Thyroid gland (tissue), 4 donors: ENCODE measurements at regions not wholly inside any gene's neighbourhood (a gene's known extent, or its start where the extent isn't known, plus 50 kb on each side); places are given as distances from the start of the nearest gene placed in this dataset.

Source experiments
- DNase-seq, 2 donors: peaks; one replicate each; pipeline ENCODE4 v3.0.0-alpha.2; 2019
- H3K27ac ChIP-seq, 3 donors: fragments of 200-600 bp; sonication (generic); 1 replicate in 2 of 3; 2 replicates in 1 of 3; pipeline ENCODE4 v1.5.1; 2016 to 2019; ENCODE audit warnings: mild to moderate bottlenecking in 1 of 3, moderate library complexity in 1 of 3
- H3K27me3 ChIP-seq: fragments of 200-600 bp; sonication (generic); one replicate; pipeline ENCODE4 v1.5.1; 2019
- H3K36me3 ChIP-seq, 2 donors: fragments of 200-600 bp; sonication (generic); one replicate each; pipeline ENCODE4 v1.5.1; 2016 to 2019
- H3K4me1 ChIP-seq, 2 donors: fragments of 200-600 bp; sonication (generic); one replicate each; pipeline ENCODE4 v1.5.1; 2017 to 2019
- H3K4me3 ChIP-seq, 3 donors: fragments of 200-600 bp; sonication (generic); replicated peaks in 1 of 3; 1 replicate in 2 of 3; 2 replicates in 1 of 3; pipeline ENCODE4 v1.5.1; 2016; ENCODE audit warnings: mild to moderate bottlenecking in 1 of 3
- H3K9me3 ChIP-seq: fragments of 200-600 bp; sonication (generic); one replicate; pipeline ENCODE4 v1.5.1; 2017
- POLR2A ChIP-seq, 2 donors: fragments of 450-650 bp; IDR thresholded peaks; one replicate each; pipeline ENCODE4 v1.6.1; 2017; ENCODE audit warnings: antibody characterized with exemption in 2 of 2, mild to moderate bottlenecking in 2 of 2, moderate library complexity in 1 of 2
- WGBS, 2 donors: methylation state at CpG; one replicate each; pipeline ENCODE4 v1.1.5; 2017; 5-methylcytosine and 5-hydroxymethylcytosine counted together
- intact Hi-C: fragments of 100-400 bp; cut with DNase I; formaldehyde crosslinking; loops from one replicate; pipeline ENCODE4 v1.15.1; 2023
- TF ChIP-seq, protein P1 (sequence below), 6 experiments: fragments of 200-600 bp in 3 of 6; fragments of 450-650 bp in 3 of 6; sonication (generic) in 3 of 6; IDR thresholded peaks; one replicate each; pipeline ENCODE4 v1.5.1; 2016 to 2019; ENCODE audit warnings: antibody characterized with exemption in 6 of 6, mild to moderate bottlenecking in 2 of 6, inconsistent platforms in 1 of 6, moderate library complexity in 1 of 6

DNA sequence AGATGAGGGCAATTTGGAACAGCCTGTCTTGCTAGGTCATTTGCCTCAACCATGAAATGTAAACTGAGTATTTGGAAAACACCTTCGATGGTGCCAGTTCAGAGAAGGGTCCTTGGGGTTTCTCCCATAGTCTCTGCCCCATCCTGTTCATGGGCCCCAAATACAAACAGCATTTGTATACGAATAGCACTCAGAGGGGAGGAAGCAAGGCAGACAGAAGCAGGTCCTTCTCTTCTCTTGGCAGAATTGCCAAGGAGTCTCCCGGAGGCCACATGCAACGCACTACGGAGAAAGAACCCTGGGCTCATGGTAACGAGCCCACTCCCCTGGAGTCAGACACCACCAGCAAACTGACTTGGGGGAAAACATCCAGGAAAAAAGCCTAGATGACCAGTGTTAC lies 162.1 kb downstream of the RAB11FIP2 start:
- 40 to 46% methylated on average over 6 of the region's 6 CpGs for WGBS, 2 donors
- intact Hi-C loops: no loop called here
- no peak for TF ChIP-seq POLR2A (IDR thresholded peaks at IDR 0.05)
- TF ChIP-seq, protein P1, sequence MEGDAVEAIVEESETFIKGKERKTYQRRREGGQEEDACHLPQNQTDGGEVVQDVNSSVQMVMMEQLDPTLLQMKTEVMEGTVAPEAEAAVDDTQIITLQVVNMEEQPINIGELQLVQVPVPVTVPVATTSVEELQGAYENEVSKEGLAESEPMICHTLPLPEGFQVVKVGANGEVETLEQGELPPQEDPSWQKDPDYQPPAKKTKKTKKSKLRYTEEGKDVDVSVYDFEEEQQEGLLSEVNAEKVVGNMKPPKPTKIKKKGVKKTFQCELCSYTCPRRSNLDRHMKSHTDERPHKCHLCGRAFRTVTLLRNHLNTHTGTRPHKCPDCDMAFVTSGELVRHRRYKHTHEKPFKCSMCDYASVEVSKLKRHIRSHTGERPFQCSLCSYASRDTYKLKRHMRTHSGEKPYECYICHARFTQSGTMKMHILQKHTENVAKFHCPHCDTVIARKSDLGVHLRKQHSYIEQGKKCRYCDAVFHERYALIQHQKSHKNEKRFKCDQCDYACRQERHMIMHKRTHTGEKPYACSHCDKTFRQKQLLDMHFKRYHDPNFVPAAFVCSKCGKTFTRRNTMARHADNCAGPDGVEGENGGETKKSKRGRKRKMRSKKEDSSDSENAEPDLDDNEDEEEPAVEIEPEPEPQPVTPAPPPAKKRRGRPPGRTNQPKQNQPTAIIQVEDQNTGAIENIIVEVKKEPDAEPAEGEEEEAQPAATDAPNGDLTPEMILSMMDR (IDR thresholded peaks at IDR 0.05): no peak

DNA sequence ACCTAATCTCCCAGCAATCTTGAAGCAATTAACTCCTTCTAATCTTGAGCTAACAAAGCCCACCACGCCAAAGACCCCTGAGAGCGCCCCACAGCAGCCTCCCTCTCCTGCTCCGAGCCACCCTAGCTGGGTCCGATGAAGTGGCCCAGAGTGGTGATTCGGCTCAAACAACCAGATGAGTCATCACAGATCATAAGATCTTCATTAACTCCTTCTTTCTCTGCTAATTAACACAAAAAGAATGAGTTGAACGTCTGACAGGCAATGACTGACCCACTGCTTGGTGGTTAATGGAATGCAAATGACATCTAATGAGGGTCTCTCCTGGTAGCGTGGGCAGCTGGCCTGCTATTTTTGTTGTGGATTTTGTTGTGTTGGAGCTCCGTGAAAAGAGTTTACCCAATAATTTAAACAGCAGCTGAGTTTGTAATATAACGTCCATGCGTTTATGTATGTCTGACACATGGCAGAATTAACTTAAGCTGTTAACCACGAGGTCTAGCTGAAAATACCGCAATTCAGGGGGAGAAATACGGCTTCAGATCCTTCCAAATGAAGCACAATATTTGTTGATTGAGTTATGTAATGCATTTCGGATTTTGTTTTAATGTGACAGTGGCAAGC lies 161.4 kb downstream of the RAB11FIP2 start:
- Histone ChIP-seq H3K9me3 (no peaks in the 10 kb centered on the region), H3K27me3 (no peaks in the 10 kb centered on the region), H3K36me3 (no peaks in the 10 kb centered on the region)

More for the DNA sequence above, 162.1 kb downstream of the RAB11FIP2 start:
- Histone ChIP-seq H3K36me3 (no peaks in the 10 kb centered on the region), H3K9me3 (no peaks in the 10 kb centered on the region), H3K4me1 (no peaks in the 10 kb centered on the region), H3K27ac (no peak overlapping the region), H3K4me3 (no peak overlapping the region), H3K27me3 (no peaks in the 10 kb centered on the region)
- no peak for DNase-seq

GRCh38 chr10:117886766-117887165 lies 160.0 kb downstream of the RAB11FIP2 start:
- TF ChIP-seq, protein P1 (IDR thresholded peaks at IDR 0.05): no peak
- no peak for TF ChIP-seq POLR2A (IDR thresholded peaks at IDR 0.05)
- intact Hi-C loops: no loop called here
- Histone ChIP-seq H3K4me1 (no peaks in the 10 kb centered on the region), H3K27me3 (no peaks in the 10 kb centered on the region), H3K36me3 (no peaks in the 10 kb centered on the region), H3K9me3 (no peaks in the 10 kb centered on the region), H3K27ac (no peak overlapping the region), H3K4me3 (no peak overlapping the region)
- DNase-seq: no peak
- WGBS, 2 donors: 80 to 83% methylated on average over 7 of the region's 7 CpGs

More for the DNA sequence above, 161.4 kb downstream of the RAB11FIP2 start:
- 62 to 68% methylated on average over 14 of the region's 14 CpGs for WGBS, 2 donors
- no peak for TF ChIP-seq POLR2A (IDR thresholded peaks at IDR 0.05)
- TF ChIP-seq, protein P1 (IDR thresholded peaks at IDR 0.05): no peak
- no peak for DNase-seq
- Histone ChIP-seq H3K4me1 (no peaks in the 10 kb centered on the region), H3K4me3 (no peak overlapping the region), H3K27ac (no peak overlapping the region)
- intact Hi-C loops: no loop called here

DNA sequence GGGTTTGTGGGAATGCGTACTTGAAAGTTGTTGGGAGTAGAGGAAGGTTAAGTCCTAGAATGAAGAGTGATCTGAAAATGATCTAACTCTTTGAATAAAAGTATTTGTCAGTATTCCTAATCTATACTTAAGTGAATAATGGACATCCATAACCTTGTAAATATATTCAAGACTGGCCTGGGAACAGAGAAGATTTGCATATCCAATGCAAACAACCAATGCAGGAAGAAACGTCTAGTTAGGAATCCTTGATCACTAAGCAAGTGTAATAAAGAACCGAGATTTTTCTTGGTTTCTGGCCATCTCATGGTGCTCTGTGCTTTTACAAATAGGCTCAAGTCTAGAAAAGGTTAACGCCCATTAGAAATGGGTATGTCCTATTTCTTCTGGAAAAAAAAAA lies 157.1 kb downstream of the RAB11FIP2 start:
- no peak for DNase-seq
- intact Hi-C loops: no loop called here
- TF ChIP-seq, protein P1 (IDR thresholded peaks at IDR 0.05): no peak
- TF ChIP-seq POLR2A (IDR thresholded peaks at IDR 0.05): no peak
- 77 to 81% methylated on average over 4 of the region's 4 CpGs for WGBS, 2 donors
- no peaks in the 10 kb centered on the region for H3K4me1 ChIP-seq
- no peaks in the 10 kb centered on the region for H3K9me3 ChIP-seq
- no peaks in the 10 kb centered on the region for H3K36me3 ChIP-seq
- H3K27me3 ChIP-seq: no peaks in the 10 kb centered on the region
- H3K4me3 ChIP-seq: no peak overlapping the region
- no peak overlapping the region for H3K27ac ChIP-seq

GRCh38 chr10:117892681-117893220 lies 154.0 kb downstream of the RAB11FIP2 start:
- intact Hi-C loops: no loop called here
- Histone ChIP-seq H3K4me3 (no peak overlapping the region), H3K36me3 (no peaks in the 10 kb centered on the region), H3K27ac (no peak overlapping the region), H3K9me3 (no peaks in the 10 kb centered on the region), H3K4me1 (no peaks in the 10 kb centered on the region), H3K27me3 (no peaks in the 10 kb centered on the region)
- TF ChIP-seq, protein P1 (IDR thresholded peaks at IDR 0.05): no peak
- TF ChIP-seq POLR2A (IDR thresholded peaks at IDR 0.05): no peak
- no peak for DNase-seq
- WGBS, 2 donors: 87 to 89% methylated on average over 2 of the region's 2 CpGs
